Activated CD8-positive, alpha-beta memory T cell treated with anti-CD3 and anti-CD28 coated beads for 48 hours (primary cell): ENCODE measurements at regions not wholly inside any gene's neighbourhood (a gene's known extent, or its start where the extent isn't known, plus 50 kb on each side); places are given as distances from the start of the nearest gene placed in this dataset.
"Not testable (repeated sequence)": the region's sequence is repeated elsewhere in the genome, so short reads cannot be mapped to it uniquely, and the experiment has no call there.

Experiments used
- DNase-seq, 3 experiments: peaks; one replicate each; pipeline ENCODE4 v3.0.0-alpha.2; 2020; ENCODE audit warnings: low read depth in 2 of 3, low spot score in 2 of 3

DNA sequence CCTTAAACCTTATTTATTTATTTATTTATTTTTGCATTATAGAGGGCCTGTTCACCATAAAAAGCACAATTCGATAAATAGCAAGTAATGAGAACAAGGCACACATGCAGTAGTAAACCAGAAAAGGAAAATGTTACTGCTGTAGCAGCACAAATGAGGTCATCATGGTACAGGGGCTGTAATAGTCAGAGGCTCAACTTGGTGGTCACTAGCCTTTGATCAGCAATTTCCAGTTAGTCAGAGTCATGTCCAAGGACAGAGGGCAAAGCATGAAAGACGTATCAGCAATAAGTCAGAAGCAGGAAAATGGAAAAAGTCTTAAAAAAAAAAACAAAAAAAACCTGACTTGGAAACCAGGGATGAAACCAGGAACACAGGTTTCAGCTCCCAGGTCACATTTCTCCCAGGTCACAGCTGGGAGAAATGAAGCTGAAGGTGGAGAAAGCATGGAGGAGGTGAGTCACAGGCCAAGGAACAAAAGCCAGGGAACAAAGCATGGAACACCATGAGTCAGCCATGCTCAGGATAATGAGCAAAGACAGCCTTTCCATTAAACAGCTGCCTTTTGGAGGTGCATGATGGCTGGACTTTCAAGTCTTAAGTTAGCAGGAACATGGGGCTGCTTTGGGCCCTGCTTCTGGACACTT, 556.3 kb downstream of the LTN1 start:
- no peak for DNase-seq

DNA sequence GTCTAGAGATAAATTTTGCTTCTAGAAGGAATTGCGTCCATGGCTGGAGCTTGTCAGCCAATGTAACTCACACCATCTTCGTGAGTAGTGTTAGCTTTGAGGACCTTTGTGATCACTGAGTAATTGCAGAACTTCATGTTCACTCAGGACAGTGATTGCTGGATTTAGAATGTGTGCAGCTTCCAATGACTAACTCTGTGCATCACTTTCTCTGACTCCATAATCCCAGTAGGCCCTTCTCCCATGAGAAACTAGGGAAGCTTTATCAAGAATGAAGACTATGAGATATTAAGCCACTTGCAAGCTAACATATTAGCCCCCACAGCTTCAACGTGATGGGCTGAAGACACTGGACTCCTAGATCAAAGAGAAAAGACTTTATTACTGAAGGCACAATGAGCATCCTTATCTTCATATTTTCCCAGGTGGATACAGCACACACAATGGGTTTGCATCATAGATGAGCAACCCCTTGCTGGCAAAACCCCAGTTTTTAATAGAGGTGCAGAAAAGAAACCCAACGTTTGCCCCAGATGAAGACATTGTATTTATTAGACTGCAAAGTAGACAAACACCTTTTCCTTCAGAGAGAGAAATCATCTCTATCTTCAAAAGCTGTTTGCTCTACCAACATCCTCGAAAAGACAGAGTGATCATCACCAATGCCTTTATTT, 561.0 kb downstream of the LTN1 start:
- DNase-seq = no peak

DNA sequence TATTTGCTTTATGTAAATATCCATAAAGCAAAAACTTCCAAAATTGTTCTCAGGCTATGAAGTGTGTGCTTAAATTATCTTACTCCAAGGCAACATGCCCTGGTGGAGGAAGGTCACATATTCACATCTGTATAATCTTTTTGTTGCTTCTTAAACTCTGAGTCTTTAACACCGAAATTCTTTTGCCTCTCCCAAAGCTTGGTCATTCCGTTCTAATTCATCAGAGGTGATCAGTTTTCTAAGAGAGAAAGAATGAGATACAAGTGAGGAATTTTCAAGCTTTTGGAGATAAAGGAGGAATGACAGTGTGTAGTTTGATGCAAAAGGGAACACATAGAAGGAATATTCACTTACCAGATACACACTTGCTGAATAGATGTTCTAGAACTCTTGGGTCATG, 561.7 kb downstream of the LTN1 start:
- DNase-seq = no peak

DNA sequence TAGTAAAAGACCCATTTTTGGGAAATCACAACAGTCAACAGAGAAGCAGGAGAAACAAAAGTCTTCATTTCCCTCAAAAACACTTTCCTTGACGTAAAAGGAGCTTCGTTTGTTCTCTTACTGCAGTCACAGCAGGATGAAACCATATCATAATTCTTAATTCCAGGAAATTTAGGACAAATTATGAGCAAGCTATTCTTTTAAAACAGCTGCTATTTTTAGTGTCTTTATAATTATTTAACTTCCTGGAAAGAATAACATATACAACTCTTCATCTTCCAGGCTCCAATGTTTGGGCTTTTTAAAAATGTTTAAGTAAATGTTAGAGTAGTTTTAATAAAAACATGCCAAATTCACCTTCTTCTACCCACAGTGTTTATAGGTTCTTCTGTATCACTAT, 563.5 kb downstream of the LTN1 start:
- DNase-seq = no peak

DNA sequence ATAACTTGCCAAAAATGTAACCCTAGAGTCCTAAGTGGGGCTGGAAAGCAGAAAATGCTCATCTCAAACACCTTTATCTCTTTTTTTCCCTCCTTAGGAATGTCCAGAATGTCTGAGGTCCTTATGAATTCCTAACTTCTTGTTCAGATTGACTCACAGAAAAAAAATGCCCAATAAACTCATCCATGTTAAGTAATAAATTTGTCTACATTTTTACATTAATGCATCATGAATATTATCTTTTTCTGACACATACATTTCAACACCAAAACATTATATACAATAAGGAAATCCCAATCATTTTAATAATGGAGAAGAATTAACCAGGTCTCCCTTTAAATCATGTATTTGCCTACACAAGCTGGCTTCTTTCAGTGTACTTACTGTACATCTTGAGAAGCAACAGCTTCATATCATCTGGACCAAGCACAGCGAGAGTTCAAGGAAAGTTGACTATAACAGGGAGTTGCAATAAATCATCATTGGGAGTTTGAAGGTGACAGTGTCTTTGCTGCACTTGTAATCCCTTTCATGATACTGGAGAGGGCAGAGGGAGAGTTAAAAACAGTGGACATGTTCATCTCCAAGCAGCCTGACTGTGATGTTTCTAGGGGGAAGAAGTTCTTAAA, 565.2 kb downstream of the LTN1 start:
- no peak for DNase-seq

DNA sequence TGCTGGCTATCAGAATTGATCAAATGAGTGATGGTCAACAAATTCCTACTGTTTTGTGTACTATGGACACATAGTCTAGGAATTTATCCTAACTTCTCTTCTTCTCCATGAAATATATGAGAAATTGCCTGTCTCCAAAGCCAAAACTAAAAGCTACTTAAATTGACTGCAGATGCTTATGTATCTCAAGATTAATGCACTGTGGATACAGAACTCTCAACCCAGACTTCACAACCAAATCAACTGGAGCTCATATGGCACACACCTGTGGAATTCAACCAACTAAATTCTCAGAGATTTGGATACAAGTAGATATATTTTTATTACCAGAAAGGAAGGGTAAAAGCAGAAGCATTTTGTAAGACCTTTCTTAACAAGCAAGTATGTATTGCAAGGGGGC, 566.1 kb downstream of the LTN1 start:
- DNase-seq = no peak

DNA sequence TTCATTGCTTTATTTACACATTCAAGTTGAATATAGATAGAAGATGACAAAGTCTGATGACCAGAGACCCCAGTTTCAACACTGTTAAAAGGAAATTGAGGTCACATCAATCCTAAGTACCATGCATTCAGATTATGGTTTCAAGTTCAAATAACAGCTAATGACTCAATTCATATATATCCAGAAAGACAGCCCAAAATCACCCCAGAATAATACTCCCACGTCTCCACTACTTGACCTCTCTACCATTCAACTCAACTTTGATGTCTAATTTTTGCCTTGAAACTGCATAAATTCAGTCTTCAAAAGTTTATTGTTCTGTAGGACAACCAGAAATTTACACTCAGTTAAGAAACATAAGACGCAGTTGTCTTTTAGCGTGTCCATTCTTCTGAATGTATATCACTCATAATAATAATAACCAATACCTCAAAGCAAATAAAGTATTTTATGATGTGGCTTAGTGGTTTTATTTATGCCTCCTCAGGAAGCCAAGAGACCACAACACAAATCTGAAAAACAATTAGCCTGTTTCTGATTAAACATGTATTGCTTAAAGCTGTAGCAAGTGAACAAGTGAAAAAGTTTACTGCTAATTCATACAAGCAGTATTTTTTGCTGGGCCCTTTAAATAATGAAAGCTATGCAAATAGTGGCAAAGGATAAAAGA, 569.0 kb downstream of the LTN1 start:
- no peak for DNase-seq

DNA sequence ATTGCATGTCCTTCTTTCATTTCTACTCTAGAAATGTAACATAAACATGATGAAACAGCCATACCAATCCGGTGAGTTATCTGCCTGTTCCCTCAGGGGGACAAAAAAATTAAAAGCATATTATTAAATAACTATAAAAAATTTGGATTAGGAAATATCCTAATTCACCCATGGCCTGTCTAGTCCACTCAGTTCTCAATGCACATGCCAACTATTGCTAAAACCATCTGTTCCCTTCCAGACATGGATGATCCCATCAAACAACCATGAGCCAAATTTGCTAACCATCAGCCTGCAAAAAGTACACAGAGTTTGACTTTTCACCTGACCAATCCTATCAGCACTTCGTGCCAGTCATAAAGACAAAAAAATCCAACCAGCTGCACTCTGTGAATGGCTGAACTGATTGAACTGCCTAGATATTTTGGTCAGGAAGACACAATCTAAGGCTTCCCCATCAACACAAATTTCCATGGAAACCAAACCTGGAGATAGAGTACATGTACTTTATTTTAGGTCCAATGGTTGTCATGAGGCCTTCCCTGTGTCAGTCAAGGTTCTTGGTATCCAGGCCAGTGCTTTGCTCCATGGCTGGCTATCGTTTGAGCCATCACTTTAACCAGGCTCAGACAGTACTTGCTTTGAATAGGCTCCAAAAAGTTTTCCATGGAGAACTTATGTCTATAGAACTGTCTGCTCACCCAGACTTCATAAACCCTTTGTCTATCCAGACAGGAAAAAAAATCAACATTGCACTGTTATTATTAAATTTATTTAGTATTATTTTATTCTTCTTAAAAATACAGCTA, 570.8 kb downstream of the LTN1 start:
- no peak for DNase-seq

DNA sequence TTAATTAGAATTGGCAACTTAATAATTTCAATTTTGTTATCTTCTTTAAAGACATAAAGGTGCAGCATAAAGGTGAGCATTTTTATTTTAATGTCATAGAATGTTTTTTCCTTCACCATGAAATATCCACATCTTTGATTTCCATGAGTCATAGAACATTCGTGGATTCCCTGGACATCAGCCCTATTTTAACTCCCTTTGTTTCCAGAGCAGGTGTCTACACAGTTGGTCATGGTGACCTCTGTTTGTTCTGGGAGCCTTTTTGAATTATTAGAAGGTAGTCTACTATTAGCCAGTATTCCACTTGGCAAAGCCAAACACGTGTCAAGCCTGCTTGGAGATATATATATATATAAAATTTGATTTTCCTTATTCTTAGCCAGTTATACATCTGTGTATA, 572.9 kb downstream of the LTN1 start:
- no peak for DNase-seq

DNA sequence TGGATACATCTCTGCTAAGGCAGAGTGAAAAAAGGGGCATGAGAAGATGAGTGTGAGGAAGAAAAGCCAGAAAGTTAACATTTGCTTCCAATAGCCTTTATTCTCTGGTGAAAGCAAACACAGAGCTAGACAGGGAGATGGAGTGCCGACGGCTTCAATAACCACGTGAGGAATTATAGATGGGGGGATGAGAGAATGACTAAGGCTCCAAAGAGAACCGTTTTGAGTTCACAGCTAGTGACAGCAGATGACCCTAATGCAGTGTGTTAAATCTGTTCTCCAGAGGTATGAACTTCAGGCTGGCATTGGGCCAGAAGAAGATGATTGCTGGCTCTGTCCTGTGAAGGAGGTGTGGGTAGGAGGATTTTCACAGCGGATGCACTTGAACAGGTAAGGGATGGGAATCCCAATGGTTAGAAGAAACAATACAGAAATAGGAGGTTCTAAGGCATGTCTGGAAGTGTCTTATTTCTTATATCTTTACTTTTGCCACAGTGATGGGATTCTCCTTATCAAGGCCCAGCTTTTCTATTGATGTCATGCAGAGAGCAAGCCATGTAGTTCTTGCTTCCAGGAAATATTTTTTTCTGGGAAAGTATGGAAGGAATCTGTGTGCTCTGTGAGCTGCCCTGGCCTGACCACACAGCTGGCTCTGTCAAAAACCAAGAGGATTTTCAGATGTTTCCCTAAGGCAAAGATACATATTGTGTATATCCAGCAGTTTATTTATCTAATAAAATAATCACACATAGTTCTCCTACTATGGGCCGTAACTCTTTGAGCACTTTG, 573.8 kb downstream of the LTN1 start:
- DNase-seq = no peak

DNA sequence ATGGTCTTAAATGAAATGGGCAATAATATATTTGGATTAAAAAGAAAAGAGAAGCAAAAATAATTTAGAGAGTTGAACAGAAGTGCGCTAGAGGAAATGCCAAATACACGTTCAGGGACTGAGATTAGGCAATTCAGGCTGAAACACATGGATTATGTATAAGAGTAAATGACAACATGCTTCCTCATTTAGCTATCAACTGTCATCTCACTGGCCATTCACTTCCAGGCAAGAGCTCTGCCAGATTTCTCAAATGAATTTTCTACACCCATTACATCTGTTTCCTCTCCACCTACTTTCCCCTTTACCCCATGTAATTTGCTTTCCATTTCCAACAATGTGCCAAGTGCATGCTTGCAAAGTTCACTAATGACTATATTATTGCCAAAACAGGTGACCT, 582.4 kb downstream of the LTN1 start:
- DNase-seq = no peak

DNA sequence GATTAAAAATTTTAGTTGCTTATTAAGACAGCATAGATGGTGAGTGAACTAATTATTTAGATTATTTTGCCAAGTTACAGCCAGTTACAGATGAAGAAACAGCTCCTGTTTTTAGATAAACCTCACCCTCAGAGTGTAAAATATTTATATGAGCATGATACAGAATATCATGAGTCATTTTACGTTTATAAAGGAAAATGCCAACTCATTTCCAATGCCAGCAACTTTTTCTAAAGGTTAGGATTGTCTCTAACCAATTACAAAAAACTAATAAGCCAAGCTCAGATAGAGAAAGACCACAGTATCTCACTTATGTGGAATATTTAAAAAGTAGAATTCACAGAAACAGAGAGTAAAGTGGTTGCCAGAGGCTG, 590.1 kb downstream of the LTN1 start:
- DNase-seq = no peak

DNA sequence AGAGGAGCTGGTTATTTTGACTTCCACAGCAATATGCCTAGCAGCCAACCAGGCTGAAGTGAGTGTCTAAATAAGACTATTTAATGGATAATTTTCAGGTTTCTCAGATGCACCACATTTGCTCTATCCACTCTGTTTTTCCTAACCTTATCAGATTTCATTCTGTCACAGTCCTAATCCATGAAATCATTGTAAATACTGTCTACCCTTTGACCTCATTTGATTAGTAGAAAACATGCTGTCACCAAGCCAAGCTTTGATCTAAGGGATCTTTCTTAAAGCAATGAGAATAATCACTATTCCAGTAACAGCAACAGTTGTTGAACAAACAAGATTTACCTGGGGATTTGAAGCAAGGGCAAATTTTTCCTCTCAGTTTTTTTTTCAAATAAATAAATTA, 595.6 kb downstream of the LTN1 start:
- DNase-seq = no peak

DNA sequence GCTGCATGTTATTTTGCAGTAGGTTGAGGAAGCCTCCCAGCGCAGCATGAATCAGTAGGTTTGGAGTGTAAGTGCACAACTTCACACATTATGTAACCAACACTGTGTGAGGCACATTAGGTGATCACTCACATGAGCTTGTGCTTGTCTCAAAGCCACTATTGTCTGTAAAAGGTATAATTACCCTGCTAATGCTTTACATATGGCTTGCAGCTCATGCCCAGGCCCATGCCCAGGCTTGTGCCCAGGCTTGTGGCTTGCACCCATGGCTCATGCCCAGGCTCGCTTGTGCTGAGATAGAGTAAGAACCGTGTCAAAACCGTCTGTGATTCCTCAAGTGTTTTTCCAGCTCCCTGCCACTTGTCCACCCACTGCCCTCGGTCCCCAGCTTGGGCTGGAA, 596.3 kb downstream of the LTN1 start:
- no peak for DNase-seq

DNA sequence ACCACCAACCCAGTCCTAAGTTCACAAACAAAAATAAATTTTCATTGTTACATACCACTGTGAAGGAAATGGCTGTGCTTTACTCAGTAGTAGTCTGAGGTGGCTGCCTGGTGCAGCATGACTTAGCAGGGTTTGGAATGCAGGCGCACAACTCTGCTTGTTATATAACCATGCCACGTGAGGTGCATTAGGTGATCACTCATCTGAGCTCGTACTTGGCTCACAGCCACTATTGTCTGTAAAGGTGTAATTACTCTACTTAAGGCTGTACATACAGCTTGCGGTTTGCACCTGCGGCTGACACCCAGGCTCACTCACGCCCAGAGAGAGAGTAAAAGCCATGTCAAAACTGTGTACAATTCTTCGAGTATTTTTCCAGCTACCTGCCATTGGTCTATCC, 599.4 kb downstream of the LTN1 start:
- DNase-seq = no peak

DNA sequence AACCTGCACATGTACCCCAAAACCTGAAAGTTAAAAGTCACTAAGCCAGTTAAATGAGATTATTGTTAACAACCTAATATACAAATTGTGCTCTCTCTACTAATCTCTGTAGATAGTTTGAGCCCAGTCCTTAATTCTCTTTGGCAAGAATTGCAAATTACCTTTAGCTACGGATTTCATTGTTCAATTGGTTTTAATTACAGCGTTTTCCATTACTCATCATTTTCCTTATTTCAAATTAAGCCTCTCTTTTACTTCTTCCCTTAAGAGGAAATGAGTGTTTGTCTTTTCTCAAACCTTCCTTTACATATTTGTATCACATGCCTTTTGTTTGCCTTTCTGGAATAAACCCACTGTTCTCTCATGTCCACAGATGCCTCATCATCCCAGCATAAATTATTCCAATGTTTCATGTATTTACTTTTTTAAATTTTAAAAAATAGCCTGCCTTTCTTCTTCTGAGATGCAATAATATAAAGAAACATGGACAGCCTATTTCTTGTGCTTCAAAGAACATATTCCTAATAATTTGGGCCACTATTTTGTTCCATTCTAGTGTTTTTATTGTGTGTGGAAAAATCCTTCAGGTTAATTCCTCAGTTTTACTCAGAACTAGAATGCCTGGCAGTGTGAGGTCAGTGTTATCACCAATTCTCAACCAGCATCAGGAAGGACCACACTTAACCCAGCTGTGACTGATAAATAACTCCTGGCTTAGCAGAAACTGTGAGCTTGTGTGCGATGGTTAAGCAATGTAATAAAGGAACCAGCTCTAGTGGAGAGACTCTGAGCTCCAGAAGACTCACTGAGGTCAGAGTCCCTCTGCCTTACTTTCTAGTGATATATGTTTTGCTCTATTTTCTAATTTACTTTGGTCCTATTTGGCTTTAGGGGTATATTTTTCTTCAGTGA, 600.5 kb downstream of the LTN1 start:
- DNase-seq = no peak

DNA sequence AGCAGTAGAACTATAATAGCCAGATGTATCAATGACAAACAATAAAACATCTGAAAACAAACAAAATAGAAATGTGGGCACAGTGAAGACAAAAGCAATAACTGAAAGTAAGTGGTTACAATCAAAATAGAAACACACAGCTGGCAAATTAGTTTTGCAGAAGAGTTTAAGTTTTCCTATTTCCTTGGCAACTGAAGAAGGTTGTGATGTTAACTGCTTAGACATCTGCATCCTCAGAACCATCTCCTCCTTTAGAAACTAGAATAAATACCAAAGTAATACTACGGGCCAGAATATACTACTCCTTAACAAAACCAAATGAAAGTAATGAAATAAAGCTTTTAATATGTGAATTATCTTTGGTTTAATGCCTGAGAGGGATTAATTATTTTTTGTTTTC, 605.5 kb downstream of the LTN1 start:
- DNase-seq = no peak

DNA sequence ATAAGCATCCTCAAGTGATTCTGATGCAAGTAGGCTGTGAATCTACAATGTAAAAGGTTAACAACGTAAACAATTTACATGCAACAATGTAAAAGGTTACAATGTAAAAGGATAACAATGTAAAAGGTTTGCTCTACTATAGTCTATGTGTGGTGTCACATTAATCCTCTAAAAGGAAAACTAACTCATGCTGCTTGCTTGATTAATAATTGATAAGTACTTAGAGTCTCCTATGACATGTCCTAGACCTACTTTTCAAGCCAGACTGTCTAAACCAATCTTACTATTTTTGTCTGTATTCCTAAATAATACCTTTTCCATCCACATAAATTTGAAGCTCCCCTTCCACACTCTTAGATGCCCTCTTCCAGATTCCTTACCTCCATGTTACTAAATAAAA, 606.8 kb downstream of the LTN1 start:
- no peak for DNase-seq

DNA sequence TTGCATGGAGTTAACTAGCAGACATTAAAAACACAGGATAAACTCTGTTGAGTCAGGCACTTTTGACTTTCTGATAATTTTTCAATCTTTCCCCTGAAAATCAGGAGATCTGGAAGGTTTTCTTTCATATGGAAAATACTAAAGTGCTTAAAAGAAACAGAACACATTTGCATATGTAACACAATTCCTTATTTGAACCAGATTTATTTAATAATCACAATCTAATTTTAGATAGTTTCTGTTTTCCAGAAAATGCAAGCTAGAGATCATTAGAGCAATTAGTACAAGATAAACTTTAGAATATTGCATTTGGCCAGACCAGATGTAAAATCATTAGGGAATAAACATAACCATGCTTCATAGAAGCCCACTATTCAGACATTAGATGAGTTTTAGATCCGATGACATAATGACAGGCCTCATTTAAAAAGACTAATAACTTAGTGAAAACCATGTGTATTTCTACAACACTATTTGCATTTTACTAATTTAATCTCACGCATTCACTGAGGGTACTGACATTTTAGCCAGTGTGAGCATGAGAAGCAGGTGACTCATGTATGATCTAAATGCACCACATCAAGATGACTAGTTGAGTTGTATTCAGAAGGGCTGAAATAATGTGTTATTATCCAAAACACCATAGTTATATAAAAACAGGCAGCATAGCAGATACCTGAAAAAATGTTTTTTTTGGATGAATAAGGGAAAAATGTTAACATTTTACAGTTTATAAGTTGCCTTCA, 611.5 kb downstream of the LTN1 start:
- not testable (repeated sequence) for DNase-seq
